NOMO-1 treated with dmso at 0.1 percent for 144 hours (cell line): ENCODE measurements at regions not wholly inside any gene's neighbourhood (a gene's known extent, or its start where the extent isn't known, plus 50 kb on each side); places are given as distances from the start of the nearest gene placed in this dataset.
"Not testable (repeated sequence)": the region's sequence is repeated elsewhere in the genome, so short reads cannot be mapped to it uniquely, and the experiment has no call there.

Experiments
- DNase-seq: peaks from one replicate; lab custom pipeline; 2025; ENCODE audit not compliant: unreplicated experiment; lab: John Stamatoyannopoulos, UW

GRCh38 chr6:135701426-135701825, 150.1 kb upstream of the PDE7B start:
- no peak for DNase-seq

DNA sequence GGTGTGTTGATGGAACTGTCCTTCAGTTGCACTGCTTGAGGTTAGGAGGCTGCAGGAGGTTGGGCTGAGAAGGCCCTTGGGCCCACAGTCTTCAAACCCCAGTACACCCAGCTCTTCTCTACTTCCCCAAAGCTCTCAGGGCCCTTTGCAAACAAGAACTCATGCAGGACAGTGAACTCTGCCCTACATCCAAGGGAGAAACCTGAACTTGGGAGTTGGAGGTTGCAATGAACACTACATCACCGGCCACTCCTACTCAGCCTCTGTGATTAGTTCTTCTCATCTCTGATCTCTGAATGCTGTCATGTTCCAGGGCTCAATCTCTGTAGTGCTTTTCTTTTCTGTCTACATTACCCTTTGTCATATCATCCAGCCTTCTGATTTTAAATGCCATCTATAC, 148.5 kb upstream of the PDE7B start:
- peak; percentile 42 for DNase-seq

DNA sequence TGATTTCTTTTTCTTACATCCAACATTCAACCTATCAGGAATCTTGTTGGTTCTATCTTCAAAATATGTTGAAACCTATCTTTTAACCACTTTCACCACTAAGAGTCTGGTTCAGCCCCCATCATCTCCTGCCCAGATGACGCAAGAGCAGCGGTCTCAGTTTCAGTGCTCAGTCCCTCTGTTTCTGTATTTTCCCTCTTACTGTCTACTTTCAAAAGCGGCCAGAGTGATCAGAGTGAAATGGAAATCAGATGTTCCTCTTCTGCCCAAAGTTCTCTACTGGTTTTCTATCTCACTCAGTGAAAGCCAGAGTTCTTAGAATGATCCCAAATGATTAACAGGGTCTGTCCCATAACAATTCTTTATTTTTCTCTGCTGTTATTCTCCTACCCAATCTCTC, 147.9 kb upstream of the PDE7B start:
- peak; percentile 66 for DNase-seq

GRCh38 chr6:135707426-135707825, 144.1 kb upstream of the PDE7B start:
- no peak for DNase-seq

DNA sequence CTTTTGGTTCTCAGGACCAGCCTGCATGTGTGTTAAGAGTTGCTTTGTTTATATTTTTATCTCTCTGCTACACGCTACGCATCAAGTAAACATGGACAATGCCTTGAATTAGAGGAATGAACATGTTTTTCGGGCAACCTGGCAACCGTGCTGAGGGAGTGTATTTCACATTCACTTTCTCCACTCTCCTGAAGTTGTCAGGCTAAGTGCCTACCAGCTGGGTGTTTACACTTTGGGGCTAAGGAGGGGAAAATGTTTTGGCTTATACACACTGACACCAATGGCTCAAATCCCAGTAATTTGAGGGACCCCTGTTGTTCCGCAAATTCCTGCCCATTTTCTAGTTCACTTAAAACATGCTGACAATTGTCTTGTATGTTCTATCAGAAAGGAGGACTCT, 141.5 kb upstream of the PDE7B start:
- DNase-seq, result no peak

GRCh38 chr6:135722190-135722589, 129.3 kb upstream of the PDE7B start:
- no peak for DNase-seq

DNA sequence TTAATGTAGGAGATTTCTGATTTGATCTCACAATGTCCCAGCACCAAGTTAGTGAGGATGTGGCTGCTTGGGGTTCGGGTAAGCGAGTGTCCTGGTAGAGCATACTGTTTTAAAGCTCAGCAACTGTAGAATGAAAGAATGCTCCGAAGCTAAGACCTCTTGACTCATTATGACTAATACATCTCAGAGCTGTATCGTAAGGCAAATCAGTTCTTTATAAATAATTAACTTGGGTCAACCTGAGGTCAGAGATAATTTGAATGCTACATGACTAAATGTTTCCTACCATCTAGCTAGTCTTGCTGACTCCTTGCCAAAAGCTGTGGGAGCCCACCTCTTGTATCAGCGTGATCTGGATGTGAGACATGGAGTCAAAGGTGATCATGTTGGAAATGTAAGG, 128.8 kb upstream of the PDE7B start:
- DNase-seq, result no peak

DNA sequence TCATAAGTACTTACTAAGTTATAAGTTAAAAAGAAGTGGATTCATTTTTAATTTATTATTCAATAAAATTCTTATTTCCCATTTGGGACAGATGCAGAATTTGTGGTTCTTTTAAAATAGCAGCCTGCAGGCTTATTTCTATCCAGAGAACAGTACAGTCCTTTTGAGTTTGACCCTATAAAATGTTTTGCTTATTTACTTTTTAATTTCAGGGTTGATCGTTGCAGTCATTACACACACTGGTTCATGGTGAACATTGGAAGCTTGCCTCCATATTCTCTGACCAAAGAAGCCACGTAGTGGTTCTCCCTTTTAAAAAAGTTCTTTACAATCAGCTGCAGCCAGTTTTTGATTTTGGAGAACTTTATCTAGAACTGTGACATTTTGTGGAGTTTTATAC, 122.9 kb upstream of the PDE7B start:
- no peak for DNase-seq

DNA sequence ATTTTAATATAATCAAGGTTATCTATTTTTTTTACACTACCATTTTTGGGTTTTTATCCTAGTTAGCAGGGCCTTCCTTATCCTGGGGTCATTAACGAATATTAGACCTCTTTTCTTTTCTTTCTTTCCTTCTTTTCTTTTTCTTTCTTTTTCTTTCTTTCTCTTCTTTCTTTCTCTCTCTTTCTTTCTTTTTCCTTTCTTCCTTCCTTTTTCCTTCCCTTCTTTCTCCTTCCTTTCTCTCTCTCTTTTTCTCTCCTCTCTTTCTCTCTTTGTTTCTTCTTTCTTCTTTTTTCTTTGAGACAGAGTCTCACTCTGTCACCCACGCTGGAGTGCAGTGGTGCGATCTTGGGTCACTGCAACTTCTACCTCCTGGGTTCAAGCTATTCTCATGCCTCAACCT, 120.4 kb upstream of the PDE7B start:
- DNase-seq, result no peak

DNA sequence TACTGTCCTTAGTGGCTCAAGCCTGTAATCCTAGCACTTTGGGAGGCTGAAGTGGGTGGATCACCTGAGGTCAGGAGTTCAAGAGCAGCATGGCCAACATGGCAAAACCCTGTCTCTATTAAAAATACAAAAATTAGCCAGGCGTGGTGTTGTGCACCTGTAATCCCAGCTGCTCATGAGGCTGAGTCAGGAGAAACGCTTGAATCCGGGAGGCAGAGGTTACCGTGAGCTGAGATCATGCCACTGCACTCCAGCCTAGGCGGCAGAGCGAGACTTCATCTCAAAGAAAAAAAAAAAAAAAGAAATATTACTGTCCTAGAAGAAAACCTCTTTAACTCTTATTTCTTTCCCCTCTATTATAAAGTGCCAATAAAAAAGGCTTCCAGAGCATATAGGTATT, 115.2 kb upstream of the PDE7B start:
- not testable (repeated sequence) for DNase-seq

GRCh38 chr6:135738636-135739035, 112.9 kb upstream of the PDE7B start:
- no peak for DNase-seq

- DNase-seq, result no peak
These were observed 112.2 kb upstream of the PDE7B start for GRCh38 chr6:135739288-135739687.

GRCh38 chr6:135740580-135740979, 110.9 kb upstream of the PDE7B start:
- no peak for DNase-seq

- no peak for DNase-seq
These were observed 108.0 kb upstream of the PDE7B start for GRCh38 chr6:135743476-135743875.

- no peak for DNase-seq
These were observed 103.3 kb upstream of the PDE7B start for GRCh38 chr6:135748189-135748588.

- no peak for DNase-seq
These were observed 101.4 kb upstream of the PDE7B start for GRCh38 chr6:135750081-135750480.

GRCh38 chr6:135753196-135753595, 98.3 kb upstream of the PDE7B start:
- no peak for DNase-seq

DNA sequence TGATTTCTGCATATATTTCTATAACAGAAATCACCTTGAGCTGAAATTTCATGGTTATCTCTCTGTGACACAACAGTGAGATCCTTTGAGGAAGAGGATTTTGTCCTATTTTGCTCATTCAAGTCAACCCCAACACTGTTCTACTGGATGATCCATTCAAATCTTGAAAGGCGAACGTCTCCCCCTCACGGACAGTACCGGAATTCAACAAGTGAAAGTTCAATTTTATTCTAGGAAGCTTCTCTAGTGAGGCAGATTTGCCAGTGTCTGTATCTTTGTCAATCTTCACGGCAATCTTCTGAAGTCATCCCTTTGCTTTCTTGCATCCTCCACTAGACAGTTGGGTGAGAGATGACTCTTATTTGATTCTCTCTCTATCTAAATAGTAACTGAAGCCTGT, 91.7 kb upstream of the PDE7B start:
- peak; percentile 2 for DNase-seq

- no peak for DNase-seq
These were observed 77.5 kb upstream of the PDE7B start for GRCh38 chr6:135774006-135774405.

- DNase-seq, result no peak
These were observed 72.3 kb upstream of the PDE7B start for GRCh38 chr6:135779213-135779612.

GRCh38 chr6:135780326-135780725, 71.2 kb upstream of the PDE7B start:
- DNase-seq, result no peak

GRCh38 chr6:135782546-135782945, 69.0 kb upstream of the PDE7B start:
- DNase-seq, result no peak

- no peak for DNase-seq
These were observed 67.0 kb upstream of the PDE7B start for GRCh38 chr6:135784507-135784906.
